A549 (cell line): ENCODE measurements at regions not wholly inside any gene's neighbourhood (a gene's known extent, or its start where the extent isn't known, plus 50 kb on each side); places are given as distances from the start of the nearest gene placed in this dataset.

Experiments used
- ATAC-seq, 2 experiments: fragments of 200-7000 bp in 1 of 2; fragments of >200 bp in 1 of 2; cut with Nextera tagmentation in 1 of 2; cut with Tn5 transposase in 1 of 2; 3 replicates each; pipeline versions ENCODE4 v1.8.0 to v1.9.1; 2018 to 2020; ENCODE audit warnings: mild to moderate bottlenecking in 1 of 2, moderate library complexity in 1 of 2
- CTCF ChIA-PET: fragments of 300-600 bp; sonication (Branson Sonifier 250); formaldehyde crosslinking; extraction: SDS; loops from one replicate; lab custom pipeline; 2021; ENCODE audit warnings: antibody characterized with exemption, inconsistent platforms; lab: Yijun Ruan, JAX
- POLR2A ChIA-PET: fragments of 350-600 bp; formaldehyde crosslinking; extraction: SDS; loops from one replicate; lab custom pipeline; 2021; ENCODE audit warnings: antibody characterized with exemption, inconsistent platforms; lab: Yijun Ruan, JAX
- DNase-seq, 2 experiments: peaks; one replicate each; pipeline versions ENCODE4 v3.0.0 to v3.0.0-alpha.2; 2011 to 2016; ENCODE audit warnings: low read depth in 1 of 2, low spot score in 1 of 2
- FAIRE-seq: peaks from 2 replicates; lab custom pipeline; 2011; peaks lifted over from hg19 to GRCh38; lab: Jason Lieb, UNC
- H3K27ac ChIP-seq, 2 experiments: fragments of >200 bp; sonication (Bioruptor Twin); formaldehyde crosslinking; 3 replicates each; pipeline ENCODE4 v1.5.1; 2016 to 2017
- H3K4me1 ChIP-seq: fragments of >200 bp; sonication (Bioruptor Twin); formaldehyde crosslinking; 3 replicates; pipeline ENCODE4 v1.6.1; 2016
- H3K4me2 ChIP-seq: fragments of >200 bp; sonication (Bioruptor Twin); formaldehyde crosslinking; 3 replicates; pipeline ENCODE4 v1.6.1; 2016
- H3K4me3 ChIP-seq: fragments of >200 bp; sonication (Bioruptor Twin); formaldehyde crosslinking; 3 replicates; pipeline ENCODE4 v1.5.1; 2016
- H3K9me3 ChIP-seq: fragments of >200 bp; sonication (Bioruptor Twin); formaldehyde crosslinking; 3 replicates; pipeline ENCODE4 v1.6.1; 2016
- BHLHE40 ChIP-seq: IDR thresholded peaks from 2 replicates; pipeline ENCODE4 v1.6.1; 2012; ENCODE audit warnings: low read depth, low read length, inconsistent platforms
- CBX2 ChIP-seq: fragments of 200-600 bp; sonication (generic); IDR thresholded peaks from 2 replicates; pipeline ENCODE4 v1.6.1; 2016; ENCODE audit warnings: low read depth, mild to moderate bottlenecking, borderline replicate concordance
- CEBPB ChIP-seq, 2 experiments: fragments of >200 bp in 1 of 2; sonication (Bioruptor Twin) in 1 of 2; formaldehyde crosslinking in 1 of 2; IDR thresholded peaks; 2 replicates each; pipeline ENCODE4 v1.6.1; 2012 to 2016
- CHD4 ChIP-seq: fragments of 200-600 bp; sonication (generic); IDR thresholded peaks from 2 replicates; pipeline ENCODE4 v1.6.1; 2016; ENCODE audit warnings: antibody characterized with exemption, mild to moderate bottlenecking, borderline replicate concordance
- EHMT2 ChIP-seq: fragments of 200-600 bp; sonication (generic); IDR thresholded peaks from 2 replicates; pipeline ENCODE4 v1.6.1; 2016; ENCODE audit warnings: antibody characterized with exemption, low read depth, mild to moderate bottlenecking, moderate library complexity
- HEYL ChIP-seq: fragments of 250-450 bp; sonication (Bioruptor Pico); IDR thresholded peaks from 2 replicates; pipeline ENCODE4 v1.8.0; 2021; ENCODE audit warnings: mild to moderate bottlenecking, moderate library complexity
- KDM5A ChIP-seq: fragments of 200-600 bp; sonication (generic); IDR thresholded peaks from 2 replicates; pipeline ENCODE4 v1.6.1; 2016; ENCODE audit warnings: antibody characterized with exemption, mild to moderate bottlenecking
- NPAS2 ChIP-seq: fragments of 250-450 bp; sonication (Bioruptor Pico); IDR thresholded peaks from 2 replicates; pipeline ENCODE4 v1.8.0; 2022; ENCODE audit warnings: mild to moderate bottlenecking, moderate library complexity, borderline replicate concordance
- POLR2AphosphoS2 ChIP-seq: conservative IDR thresholded peaks from 2 replicates; pipeline ENCODE4 v1.6.1; 2012; ENCODE audit warnings: low read length, improper control_type of control experiment, inconsistent platforms
- RAD21 ChIP-seq, 2 experiments: fragments of >200 bp in 1 of 2; sonication (Bioruptor Twin) in 1 of 2; formaldehyde crosslinking in 1 of 2; IDR thresholded peaks in 1 of 2; conservative IDR thresholded peaks in 1 of 2; 2 replicates in 1 of 2; 3 replicates in 1 of 2; pipeline ENCODE4 v1.6.1; 2012 to 2018; ENCODE audit warnings: inconsistent platforms in 1 of 2
- SMC3 ChIP-seq: fragments of >200 bp; sonication (Bioruptor Twin); formaldehyde crosslinking; IDR thresholded peaks from 3 replicates; pipeline ENCODE4 v1.6.1; 2018; ENCODE audit warnings: inconsistent platforms
- USF2 ChIP-seq: fragments of 450-650 bp; IDR thresholded peaks from 2 replicates; pipeline ENCODE4 v1.6.1; 2014; ENCODE audit warnings: antibody characterized with exemption
- WGBS: methylation state at CpG from one replicate; pipeline ENCODE4 v1.1.6; 2017; ENCODE audit errors: missing lambda C conversion rate; 5-methylcytosine and 5-hydroxymethylcytosine counted together
- TF ChIP-seq, protein P1 (sequence below): fragments of >200 bp; sonication (Bioruptor Twin); formaldehyde crosslinking; IDR thresholded peaks from 3 replicates; pipeline ENCODE4 v1.6.1; 2016
- TF ChIP-seq, protein P2 (sequence below): fragments of >200 bp; sonication (Bioruptor Twin); formaldehyde crosslinking; IDR thresholded peaks from 3 replicates; pipeline ENCODE4 v1.5.1; 2016

DNA sequence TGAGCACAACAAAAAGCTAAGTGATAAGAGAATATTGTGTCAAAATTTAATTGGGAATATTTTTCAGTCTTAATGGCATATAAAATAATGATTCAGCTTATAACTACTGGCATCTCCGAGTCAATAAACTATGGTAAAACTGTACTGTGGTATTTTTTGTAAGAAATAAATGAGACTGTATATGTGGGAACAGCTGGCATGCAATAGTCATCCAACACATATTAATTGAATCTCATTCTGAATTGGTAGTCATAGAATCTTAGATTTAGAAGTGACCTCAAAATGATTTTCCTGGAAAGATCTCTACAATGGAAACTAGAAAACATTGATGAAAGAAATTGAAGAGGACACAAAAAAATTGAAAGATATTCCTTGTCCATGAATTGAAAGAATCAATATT is 133.4 kb upstream of the SLC7A14 start:
- FAIRE-seq (no peak), DNase-seq (no peak), ATAC-seq (no peak)
- 0% methylated on average over 1 of the region's 1 CpG for WGBS
- H3K4me1 ChIP-seq: no peaks in the 10 kb centered on the region
- no peak overlapping the region for H3K4me2 ChIP-seq
- TF ChIP-seq, protein P1, sequence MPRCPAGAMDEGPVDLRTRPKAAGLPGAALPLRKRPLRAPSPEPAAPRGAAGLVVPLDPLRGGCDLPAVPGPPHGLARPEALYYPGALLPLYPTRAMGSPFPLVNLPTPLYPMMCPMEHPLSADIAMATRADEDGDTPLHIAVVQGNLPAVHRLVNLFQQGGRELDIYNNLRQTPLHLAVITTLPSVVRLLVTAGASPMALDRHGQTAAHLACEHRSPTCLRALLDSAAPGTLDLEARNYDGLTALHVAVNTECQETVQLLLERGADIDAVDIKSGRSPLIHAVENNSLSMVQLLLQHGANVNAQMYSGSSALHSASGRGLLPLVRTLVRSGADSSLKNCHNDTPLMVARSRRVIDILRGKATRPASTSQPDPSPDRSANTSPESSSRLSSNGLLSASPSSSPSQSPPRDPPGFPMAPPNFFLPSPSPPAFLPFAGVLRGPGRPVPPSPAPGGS: no peak
- ChIA-PET CTCF (no interaction called here), POLR2A (no interaction called here)
- no peaks in the 10 kb centered on the region for H3K9me3 ChIP-seq
- H3K27ac ChIP-seq: no peak overlapping the region
- H3K4me3 ChIP-seq: no peak overlapping the region

GRCh38 chr3:170718848-170719247 is 133.0 kb upstream of the SLC7A14 start:
- POLR2A ChIA-PET: no interaction called here
- no peak for ATAC-seq
- TF ChIP-seq HEYL (CRISPR knock-in tag) (no peak), SMC3 (no peak), POLR2AphosphoS2 (no peak), BHLHE40 (no peak)
- CTCF ChIA-PET: no interaction called here
- DNase-seq: no peak
- H3K27ac ChIP-seq: no peak overlapping the region
- no peak overlapping the region for H3K4me3 ChIP-seq
- H3K9me3 ChIP-seq: no peaks in the 10 kb centered on the region
- 44% methylated on average over 3 of the region's 3 CpGs for WGBS
- H3K4me2 ChIP-seq: no peak overlapping the region
- no peak for FAIRE-seq
- no peaks in the 10 kb centered on the region for H3K4me1 ChIP-seq

- 34% methylated on average over 6 of the region's 6 CpGs for WGBS
- peak overlapping the region; percentile 14; the same call in 1 of the 3 replicates for H3K4me2 ChIP-seq
- no peak for DNase-seq
Measured at GRCh38 chr3:170717410-170718402, 131.8 kb upstream of the SLC7A14 start.

More at GRCh38 chr3:170717410-170718402, 131.8 kb upstream of the SLC7A14 start:
- no peak for ATAC-seq
- no peak for FAIRE-seq
- TF ChIP-seq CEBPB (IDR thresholded peaks at IDR 0.05) (no peak), EHMT2 (no peak), USF2 (no peak), RAD21 (conservative IDR thresholded peaks at IDR 0.05 in 1 of 2, IDR thresholded peaks at IDR 0.05 in 1 of 2) (no peak), KDM5A (no peak), CHD4 (no peak), NPAS2 (CRISPR knock-in tag) (no peak), CBX2 (no peak)
- TF ChIP-seq, protein P2, sequence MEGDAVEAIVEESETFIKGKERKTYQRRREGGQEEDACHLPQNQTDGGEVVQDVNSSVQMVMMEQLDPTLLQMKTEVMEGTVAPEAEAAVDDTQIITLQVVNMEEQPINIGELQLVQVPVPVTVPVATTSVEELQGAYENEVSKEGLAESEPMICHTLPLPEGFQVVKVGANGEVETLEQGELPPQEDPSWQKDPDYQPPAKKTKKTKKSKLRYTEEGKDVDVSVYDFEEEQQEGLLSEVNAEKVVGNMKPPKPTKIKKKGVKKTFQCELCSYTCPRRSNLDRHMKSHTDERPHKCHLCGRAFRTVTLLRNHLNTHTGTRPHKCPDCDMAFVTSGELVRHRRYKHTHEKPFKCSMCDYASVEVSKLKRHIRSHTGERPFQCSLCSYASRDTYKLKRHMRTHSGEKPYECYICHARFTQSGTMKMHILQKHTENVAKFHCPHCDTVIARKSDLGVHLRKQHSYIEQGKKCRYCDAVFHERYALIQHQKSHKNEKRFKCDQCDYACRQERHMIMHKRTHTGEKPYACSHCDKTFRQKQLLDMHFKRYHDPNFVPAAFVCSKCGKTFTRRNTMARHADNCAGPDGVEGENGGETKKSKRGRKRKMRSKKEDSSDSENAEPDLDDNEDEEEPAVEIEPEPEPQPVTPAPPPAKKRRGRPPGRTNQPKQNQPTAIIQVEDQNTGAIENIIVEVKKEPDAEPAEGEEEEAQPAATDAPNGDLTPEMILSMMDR: no peak
- no peaks in the 10 kb centered on the region for H3K9me3 ChIP-seq
- no peaks in the 10 kb centered on the region for H3K4me1 ChIP-seq
- ChIA-PET POLR2A (no interaction called here), CTCF (interaction anchor here (0.6 to 1.2 kb wide), 2 partner anchors 13 to 94 kb away, joined by 3 read pairs; no protein-coding TSS in a partner anchor)
- no peak overlapping the region for H3K4me3 ChIP-seq
- H3K27ac ChIP-seq: 0 out of 6 replicates have a peak overlapping the region, but pooled peaks of 1 of the 2 experiments have one; percentile 19
